HEK293T (cell line): ENCODE measurements at regions not wholly inside any gene's neighbourhood (a gene's known extent, or its start where the extent isn't known, plus 50 kb on each side); places are given as distances from the start of the nearest gene placed in this dataset.

Source experiments
- BHLHE40 ChIP-seq: fragments of 450-650 bp; IDR thresholded peaks from 2 replicates; pipeline ENCODE4 v1.6.1; 2016; ENCODE audit warnings: mild to moderate bottlenecking, moderate library complexity, borderline replicate concordance
- CTBP1 ChIP-seq: fragments of 450-650 bp; IDR thresholded peaks from 2 replicates; pipeline ENCODE4 v1.6.1; 2016; ENCODE audit warnings: borderline replicate concordance
- ELF4 ChIP-seq: fragments of 450-650 bp; IDR thresholded peaks from 2 replicates; pipeline ENCODE4 v1.6.1; 2017; ENCODE audit warnings: antibody characterized with exemption
- FOXA1 ChIP-seq: fragments of 450-650 bp; IDR thresholded peaks from 2 replicates; pipeline ENCODE4 v1.6.1; 2016; ENCODE audit warnings: mild to moderate bottlenecking
- FOXK2 ChIP-seq: fragments of 450-650 bp; IDR thresholded peaks from 2 replicates; pipeline ENCODE4 v1.6.1; 2016; ENCODE audit warnings: mild to moderate bottlenecking
- FOXM1 ChIP-seq: fragments of 450-650 bp; IDR thresholded peaks from 2 replicates; pipeline ENCODE4 v1.6.1; 2017; ENCODE audit warnings: mild to moderate bottlenecking, borderline replicate concordance
- LEF1 ChIP-seq: fragments of 450-650 bp; IDR thresholded peaks from 2 replicates; pipeline ENCODE4 v1.6.1; 2017; ENCODE audit warnings: mild to moderate bottlenecking, borderline replicate concordance
- PKNOX1 ChIP-seq: fragments of 450-650 bp; IDR thresholded peaks from 2 replicates; pipeline ENCODE4 v1.6.1; 2016
- SP1 ChIP-seq: fragments of 450-650 bp; IDR thresholded peaks from 2 replicates; pipeline ENCODE4 v1.6.1; 2017
- SUZ12 ChIP-seq: fragments of 450-650 bp; IDR thresholded peaks from 2 replicates; pipeline ENCODE4 v1.6.1; 2016; ENCODE audit warnings: mild to moderate bottlenecking
- TARDBP ChIP-seq: fragments of 450-650 bp; IDR thresholded peaks from 2 replicates; pipeline ENCODE4 v1.6.1; 2016

GRCh38 chr3:194197981-194198695 is 62.2 kb downstream of the HES1 start:
- no peak for TF ChIP-seq FOXA1
- TF ChIP-seq PKNOX1: no peak
- TF ChIP-seq SP1: no peak
- TF ChIP-seq TARDBP: no peak
- TF ChIP-seq FOXM1: no peak
- no peak for TF ChIP-seq ELF4
- TF ChIP-seq LEF1: no peak
- TF ChIP-seq BHLHE40: no peak
- no peak for TF ChIP-seq SUZ12
- TF ChIP-seq CTBP1: no peak
- TF ChIP-seq FOXK2: no peak
